ENCODE measurements at regions not wholly inside any gene's neighbourhood (a gene's known extent, or its start where the extent isn't known, plus 50 kb on each side); places are given as distances from the start of the nearest gene placed in this dataset.

DNA sequence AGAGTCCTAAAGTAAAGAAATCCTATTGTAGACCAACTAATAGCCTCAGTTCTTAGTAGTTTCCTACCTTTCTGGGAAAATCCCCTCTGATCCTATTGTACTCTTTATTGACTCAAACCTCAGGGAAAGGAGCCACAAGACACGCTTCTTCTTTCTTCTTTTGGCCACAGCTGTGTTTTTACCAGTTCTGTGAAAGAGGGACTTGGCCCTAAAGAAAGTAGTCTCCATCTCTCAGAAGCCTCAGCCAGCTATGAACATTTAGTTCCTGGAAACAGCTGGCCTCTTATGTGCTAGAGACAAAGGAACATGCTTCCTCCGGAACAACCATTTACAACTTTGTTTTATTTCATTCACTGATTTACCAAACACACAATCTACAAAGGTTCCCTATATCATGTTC, 66.1 kb upstream of the ARID2 start:
- no peaks in the 10 kb centered on the region for H4K20me1 ChIP-seq (ENCODE audit: insufficient read depth, low read length)
- no peaks in the 10 kb centered on the region for H3K9me3 ChIP-seq (replicated peaks in 1 of 2; ENCODE audit: control insufficient read depth in 1 of 2, insufficient read depth in 1 of 2, low read length in 2 of 2)
- Mint-ChIP-seq H3K4me1 (peaks cover 13% of the 10 kb centered on the region), H3K9me3 (peaks cover 0 to 2% (median 0%) of the 10 kb centered on the region in 7 donors), H3K36me3 (no peaks in the 10 kb centered on the region), H3K27ac (no peak overlapping the region), H3K4me3 (no peak overlapping the region), H3K27me3 (ENCODE audit: low read depth in 3 of 3) (peaks cover 0 to 3% (median 0%) of the 10 kb centered on the region in 3 donors)
- DNase-seq = no peak
- peaks cover 8 to 14% of the 10 kb centered on the region in 2 donors for H3K4me1 ChIP-seq (ENCODE audit: control insufficient read depth in 1 of 2, insufficient read depth in 2 of 2, low read length in 2 of 2)
- 10% methylated on average over 2 of the region's 2 CpGs for WGBS (ENCODE audit: insufficient coverage)
- TF ChIP-seq, protein P1, sequence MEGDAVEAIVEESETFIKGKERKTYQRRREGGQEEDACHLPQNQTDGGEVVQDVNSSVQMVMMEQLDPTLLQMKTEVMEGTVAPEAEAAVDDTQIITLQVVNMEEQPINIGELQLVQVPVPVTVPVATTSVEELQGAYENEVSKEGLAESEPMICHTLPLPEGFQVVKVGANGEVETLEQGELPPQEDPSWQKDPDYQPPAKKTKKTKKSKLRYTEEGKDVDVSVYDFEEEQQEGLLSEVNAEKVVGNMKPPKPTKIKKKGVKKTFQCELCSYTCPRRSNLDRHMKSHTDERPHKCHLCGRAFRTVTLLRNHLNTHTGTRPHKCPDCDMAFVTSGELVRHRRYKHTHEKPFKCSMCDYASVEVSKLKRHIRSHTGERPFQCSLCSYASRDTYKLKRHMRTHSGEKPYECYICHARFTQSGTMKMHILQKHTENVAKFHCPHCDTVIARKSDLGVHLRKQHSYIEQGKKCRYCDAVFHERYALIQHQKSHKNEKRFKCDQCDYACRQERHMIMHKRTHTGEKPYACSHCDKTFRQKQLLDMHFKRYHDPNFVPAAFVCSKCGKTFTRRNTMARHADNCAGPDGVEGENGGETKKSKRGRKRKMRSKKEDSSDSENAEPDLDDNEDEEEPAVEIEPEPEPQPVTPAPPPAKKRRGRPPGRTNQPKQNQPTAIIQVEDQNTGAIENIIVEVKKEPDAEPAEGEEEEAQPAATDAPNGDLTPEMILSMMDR (IDR thresholded peaks at IDR 0.05) = no peak
- no peaks in the 10 kb centered on the region for H3K79me2 ChIP-seq (ENCODE audit: insufficient read depth, low read length)
- H3K4me2 ChIP-seq (replicated peaks; ENCODE audit: extremely low read depth, low read length, poor library complexity, severe bottlenecking) = no peak overlapping the region
- H3K27me3 ChIP-seq (ENCODE audit: control insufficient read depth in 2 of 2, insufficient read depth in 2 of 2, low read length in 2 of 2) = no peaks in the 10 kb centered on the region
- intact Hi-C loops (cut with micrococcal nuclease) = no loop called here
- peak overlapping the region; percentile 15 for H2AFZ ChIP-seq (ENCODE audit: insufficient read depth, low read depth, low read length, poor library complexity, severe bottlenecking)
- no peaks in the 10 kb centered on the region for H3K36me3 ChIP-seq (replicated peaks in 1 of 2; ENCODE audit: control insufficient read depth in 1 of 2, insufficient read depth in 2 of 2, low read length in 2 of 2)
- no peak overlapping the region for H3K4me3 ChIP-seq (replicated peaks in 1 of 3; ENCODE audit: low read depth in 2 of 3, low read length in 3 of 3)
- no peak overlapping the region for H3K9ac ChIP-seq (ENCODE audit: insufficient read depth, low read length, poor library complexity, severe bottlenecking)
- H3K27ac ChIP-seq (ENCODE audit: low read depth in 1 of 2, low read length in 2 of 2) = no peak overlapping the region

DNA sequence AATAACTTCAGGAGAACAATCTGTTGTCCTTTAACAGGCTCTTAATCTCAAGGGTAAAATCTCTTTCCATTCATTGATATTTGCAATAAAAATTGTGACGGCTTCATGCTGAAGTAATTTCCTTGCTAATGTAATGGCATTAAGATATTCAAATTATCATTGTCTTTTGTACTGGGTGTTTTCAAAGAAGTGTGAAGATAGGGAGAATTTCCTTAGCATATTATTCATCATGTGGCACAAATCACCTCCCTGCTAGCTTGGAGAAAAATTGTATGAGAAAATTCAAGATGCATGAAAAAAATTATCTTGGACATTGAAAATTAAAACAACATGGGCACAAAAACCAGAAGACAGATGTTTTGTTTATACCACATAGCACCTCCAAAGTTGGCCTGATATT, 63.6 kb upstream of the ARID2 start:
- Histone ChIP-seq H3K27me3 (ENCODE audit: control insufficient read depth in 2 of 2, insufficient read depth in 2 of 2, low read length in 2 of 2) (no peaks in the 10 kb centered on the region), H3K4me3 (replicated peaks in 1 of 3; ENCODE audit: low read depth in 2 of 3, low read length in 3 of 3) (no peak overlapping the region), H4K20me1 (ENCODE audit: insufficient read depth, low read length) (no peaks in the 10 kb centered on the region), H3K4me1 (ENCODE audit: control insufficient read depth in 1 of 2, insufficient read depth in 2 of 2, low read length in 2 of 2) (peaks cover 24 to 25% of the 10 kb centered on the region in 2 donors), H3K79me2 (ENCODE audit: insufficient read depth, low read length) (no peaks in the 10 kb centered on the region), H3K4me2 (replicated peaks; ENCODE audit: extremely low read depth, low read length, poor library complexity, severe bottlenecking) (no peak overlapping the region), H3K27ac (ENCODE audit: low read depth in 1 of 2, low read length in 2 of 2) (no peak overlapping the region), H3K36me3 (replicated peaks in 1 of 2; ENCODE audit: control insufficient read depth in 1 of 2, insufficient read depth in 2 of 2, low read length in 2 of 2) (no peaks in the 10 kb centered on the region), H2AFZ (ENCODE audit: insufficient read depth, low read depth, low read length, poor library complexity, severe bottlenecking) (no peak overlapping the region), H3K9me3 (replicated peaks in 1 of 2; ENCODE audit: control insufficient read depth in 1 of 2, insufficient read depth in 1 of 2, low read length in 2 of 2) (no peaks in the 10 kb centered on the region), H3K9ac (ENCODE audit: insufficient read depth, low read length, poor library complexity, severe bottlenecking) (no peak overlapping the region)
- no peak for DNase-seq
- WGBS (ENCODE audit: insufficient coverage) = no CpG with 5 or more reads among the region's 1 CpG
- peaks cover 0 to 3% (median 0%) of the 10 kb centered on the region in 3 donors for H3K27me3 Mint-ChIP-seq (ENCODE audit: low read depth in 3 of 3)
- no peak overlapping the region for H3K27ac Mint-ChIP-seq
- no peaks in the 10 kb centered on the region for H3K9me3 Mint-ChIP-seq
- no peak overlapping the region for H3K4me3 Mint-ChIP-seq
- H3K4me1 Mint-ChIP-seq = peaks cover 23% of the 10 kb centered on the region
- no peaks in the 10 kb centered on the region for H3K36me3 Mint-ChIP-seq
- intact Hi-C loops (cut with micrococcal nuclease) = no loop called here
- TF ChIP-seq, protein P1 (IDR thresholded peaks at IDR 0.05) = no peak

All from CD14-positive monocyte (primary cell).